Adrenal gland (tissue), 5 donors: ENCODE measurements at regions not wholly inside any gene's neighbourhood (a gene's known extent, or its start where the extent isn't known, plus 50 kb on each side); places are given as distances from the start of the nearest gene placed in this dataset.

ENCODE experiments used
- POLR2A ChIP-seq, 2 donors: fragments of 450-650 bp; IDR thresholded peaks; one replicate each; pipeline ENCODE4 v1.6.1; 2017; ENCODE audit warnings: antibody characterized with exemption in 2 of 2, mild to moderate bottlenecking in 2 of 2, moderate library complexity in 1 of 2
- TF ChIP-seq, protein P1 (sequence below), 6 experiments: fragments of 450-650 bp in 4 of 6; fragments of 200-600 bp in 2 of 6; sonication (generic) in 1 of 6; IDR thresholded peaks; 1 replicate in 5 of 6; 2 replicates in 1 of 6; pipeline versions ENCODE4 v1.5.1 to v1.8.0; 2016 to 2021; ENCODE audit warnings: antibody characterized with exemption in 6 of 6, mild to moderate bottlenecking in 2 of 6, moderate library complexity in 1 of 6
- donor health status: DM: no; HTN: no; CAD: no.

DNA sequence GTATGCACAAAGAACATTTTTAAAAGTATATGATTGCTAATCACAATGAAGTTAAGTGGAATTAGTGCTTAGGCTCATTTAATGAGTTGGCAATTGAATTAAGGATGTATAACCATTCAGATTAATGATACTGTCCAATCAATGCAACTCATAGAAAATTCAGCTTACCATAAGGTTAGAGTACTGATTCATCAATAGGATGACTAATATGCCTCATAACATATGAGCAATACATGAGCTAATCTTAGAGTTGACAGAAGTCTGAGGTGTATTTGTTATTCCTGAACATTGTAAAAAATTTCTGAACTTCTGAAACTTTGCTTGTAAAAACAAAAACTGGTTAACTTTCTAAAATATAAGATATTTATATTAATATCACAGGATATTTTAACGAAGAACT, 118.3 kb upstream of the NETO1 start:
- TF ChIP-seq, protein P1, sequence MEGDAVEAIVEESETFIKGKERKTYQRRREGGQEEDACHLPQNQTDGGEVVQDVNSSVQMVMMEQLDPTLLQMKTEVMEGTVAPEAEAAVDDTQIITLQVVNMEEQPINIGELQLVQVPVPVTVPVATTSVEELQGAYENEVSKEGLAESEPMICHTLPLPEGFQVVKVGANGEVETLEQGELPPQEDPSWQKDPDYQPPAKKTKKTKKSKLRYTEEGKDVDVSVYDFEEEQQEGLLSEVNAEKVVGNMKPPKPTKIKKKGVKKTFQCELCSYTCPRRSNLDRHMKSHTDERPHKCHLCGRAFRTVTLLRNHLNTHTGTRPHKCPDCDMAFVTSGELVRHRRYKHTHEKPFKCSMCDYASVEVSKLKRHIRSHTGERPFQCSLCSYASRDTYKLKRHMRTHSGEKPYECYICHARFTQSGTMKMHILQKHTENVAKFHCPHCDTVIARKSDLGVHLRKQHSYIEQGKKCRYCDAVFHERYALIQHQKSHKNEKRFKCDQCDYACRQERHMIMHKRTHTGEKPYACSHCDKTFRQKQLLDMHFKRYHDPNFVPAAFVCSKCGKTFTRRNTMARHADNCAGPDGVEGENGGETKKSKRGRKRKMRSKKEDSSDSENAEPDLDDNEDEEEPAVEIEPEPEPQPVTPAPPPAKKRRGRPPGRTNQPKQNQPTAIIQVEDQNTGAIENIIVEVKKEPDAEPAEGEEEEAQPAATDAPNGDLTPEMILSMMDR (IDR thresholded peaks at IDR 0.05): no peak
- TF ChIP-seq POLR2A (IDR thresholded peaks at IDR 0.05): no peak
